GM21526 (cell line): ENCODE measurements at regions not wholly inside any gene's neighbourhood (a gene's known extent, or its start where the extent isn't known, plus 50 kb on each side); places are given as distances from the start of the nearest gene placed in this dataset.
"Not testable (repeated sequence)": the region's sequence is repeated elsewhere in the genome, so short reads cannot be mapped to it uniquely, and the experiment has no call there.

Source experiments
- ATAC-seq: cut with Tn5 transposase; IDR thresholded peaks from one replicate; pipeline ENCODE4 v1.9.1; 2021; ENCODE audit warnings: moderate library complexity; ENCODE audit not compliant: unreplicated experiment, low FRiP score

DNA sequence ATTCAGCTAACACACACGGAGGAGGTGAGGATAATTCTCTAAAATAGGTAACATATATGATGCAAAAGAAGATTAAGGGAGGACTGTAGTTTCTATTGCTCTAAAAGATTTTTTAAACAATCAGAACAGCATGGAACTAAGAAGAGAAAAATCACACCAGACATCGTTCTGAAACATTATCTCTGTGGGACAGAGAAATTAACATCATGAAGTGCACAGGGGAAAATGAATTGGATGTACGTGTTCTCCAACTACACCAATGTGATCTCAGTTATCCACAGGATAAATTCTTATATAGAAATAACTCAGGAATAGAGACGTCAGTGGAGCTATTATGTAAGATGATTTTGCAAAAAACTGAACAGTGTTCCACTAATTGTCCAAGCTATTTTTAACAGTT lies 614.1 kb upstream of the HS3ST1 start:
- ATAC-seq: no peak

DNA sequence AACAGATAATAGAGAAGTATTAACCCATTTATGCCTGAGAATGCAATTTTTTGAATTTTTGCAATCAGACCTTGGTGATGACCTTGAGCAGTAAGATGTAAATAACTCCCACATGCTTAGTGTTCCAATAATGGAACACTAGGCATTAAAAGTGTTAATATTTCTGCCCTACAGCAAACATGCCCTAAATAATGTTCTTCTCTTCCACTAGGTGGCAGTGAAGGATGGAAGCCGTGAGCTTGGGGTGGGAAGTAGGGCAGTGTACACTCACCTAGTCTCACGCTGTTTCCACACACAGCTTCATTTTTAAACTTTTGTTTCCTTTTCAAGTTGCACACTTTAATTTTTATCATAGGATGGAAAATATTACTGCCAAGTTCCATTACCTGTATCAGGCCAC lies 613.1 kb upstream of the HS3ST1 start:
- ATAC-seq: no peak

DNA sequence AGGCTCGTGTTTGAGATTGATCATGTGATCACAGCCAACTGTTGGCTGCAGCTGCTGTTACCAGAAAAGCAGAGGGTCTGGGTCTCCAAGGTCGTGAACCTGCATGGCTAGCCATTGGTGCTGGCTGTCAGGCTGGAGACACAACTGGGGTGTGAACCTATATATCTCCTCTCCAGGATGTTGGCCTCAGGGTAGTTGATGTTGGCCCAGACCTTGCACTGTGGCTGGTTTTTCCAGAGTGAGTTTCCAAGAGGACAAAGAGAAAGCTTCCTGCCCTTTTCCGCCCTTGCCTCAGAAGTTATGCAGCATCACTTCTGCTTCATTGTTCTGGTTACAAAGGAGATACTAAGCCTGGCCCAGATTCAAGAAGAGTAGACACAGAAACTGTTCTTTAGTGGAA lies 607.8 kb upstream of the HS3ST1 start:
- ATAC-seq: no peak

DNA sequence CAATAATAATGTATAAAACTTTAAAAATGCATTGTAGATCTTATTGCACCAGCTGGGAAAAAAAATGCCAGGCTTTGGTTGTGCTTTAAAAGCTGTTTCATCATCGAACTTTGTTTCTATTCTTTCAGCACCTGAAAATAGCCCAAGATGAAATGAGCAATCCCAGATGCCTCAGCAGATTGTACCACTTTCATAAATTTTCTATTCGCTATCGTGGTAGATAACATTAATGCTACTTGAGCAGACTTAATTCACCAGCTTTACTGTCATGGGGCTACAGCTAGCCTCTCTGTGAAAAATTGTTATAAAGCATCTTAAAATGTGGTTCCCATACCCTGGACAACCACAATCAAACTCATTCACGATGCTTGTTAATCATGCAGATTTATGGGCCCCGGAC lies 599.6 kb upstream of the HS3ST1 start:
- no peak for ATAC-seq

DNA sequence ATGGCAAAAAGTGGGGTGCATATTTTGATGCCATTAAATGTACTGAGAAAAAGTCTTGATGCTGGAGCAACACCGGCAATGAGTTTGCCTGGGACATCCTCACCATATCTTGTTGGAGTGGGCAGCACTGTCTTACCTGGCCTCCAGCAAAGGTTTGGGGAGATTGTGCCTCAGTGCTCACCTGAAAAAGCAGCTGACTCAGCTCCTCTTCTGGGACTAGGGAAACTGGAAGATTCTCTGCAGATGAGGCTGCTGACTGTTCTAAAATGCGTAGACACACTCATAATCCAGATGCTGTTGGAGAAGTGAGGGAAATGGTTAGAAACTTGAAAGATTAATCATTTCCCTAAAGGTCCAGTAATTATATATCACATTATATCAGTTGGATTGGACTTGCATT lies 593.7 kb upstream of the HS3ST1 start:
- ATAC-seq: no peak

DNA sequence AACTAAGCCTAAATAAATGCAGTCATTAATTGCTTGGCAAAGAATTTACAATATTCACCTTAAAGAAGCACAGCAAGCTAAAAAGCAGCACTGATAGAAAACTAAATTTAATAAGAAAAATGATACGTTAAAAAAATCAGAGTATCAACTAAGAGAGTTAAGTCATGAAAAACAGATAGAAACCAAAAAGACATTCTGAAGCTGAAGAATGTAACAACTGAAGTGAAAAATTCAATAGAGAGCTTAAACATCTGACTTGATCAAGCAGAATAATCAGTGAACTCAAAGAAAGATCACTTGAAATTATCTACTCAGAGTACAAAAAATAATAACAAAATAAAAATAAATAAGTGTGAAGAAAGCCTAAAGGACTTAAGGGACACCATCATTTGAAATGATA lies 588.0 kb upstream of the HS3ST1 start:
- ATAC-seq: no peak

DNA sequence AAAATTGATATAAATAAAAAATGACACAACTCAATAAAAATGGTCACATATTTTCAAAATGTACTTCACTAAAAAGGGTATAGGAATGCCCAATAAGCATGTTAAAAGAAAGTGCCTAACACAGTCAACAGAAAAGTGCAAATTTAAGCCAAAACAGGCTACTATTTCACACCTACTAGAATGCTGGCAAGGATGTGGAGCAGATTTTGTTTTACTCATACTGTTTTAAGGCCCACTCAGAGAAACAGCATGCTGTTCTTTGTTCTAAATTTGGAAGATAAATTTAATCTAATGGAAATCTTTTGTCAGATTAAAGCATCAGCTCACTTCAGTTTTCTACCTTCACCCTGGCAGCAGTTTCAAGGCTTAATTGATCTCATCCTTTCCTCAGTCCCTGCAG lies 576.8 kb upstream of the HS3ST1 start:
- no peak for ATAC-seq

DNA sequence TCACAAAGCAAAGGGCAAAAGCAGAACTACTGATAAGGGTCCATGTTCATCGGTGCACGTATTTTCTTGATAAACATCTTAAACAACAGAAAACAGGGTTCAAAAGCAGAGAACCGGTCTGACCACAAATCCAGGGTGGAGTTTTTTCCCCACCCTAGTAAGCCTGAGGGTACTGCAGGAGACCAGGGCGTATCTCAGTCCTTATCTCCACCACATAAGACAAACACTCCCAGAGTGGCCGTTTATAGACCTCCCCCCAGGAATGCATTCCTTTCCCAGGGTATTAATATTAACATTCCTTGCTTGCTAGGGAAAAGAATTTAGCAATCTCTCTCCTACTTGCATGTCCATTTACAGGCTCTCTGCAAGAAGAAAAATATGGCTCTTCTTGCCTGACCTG lies 567.9 kb upstream of the HS3ST1 start:
- ATAC-seq: not testable (repeated sequence)

DNA sequence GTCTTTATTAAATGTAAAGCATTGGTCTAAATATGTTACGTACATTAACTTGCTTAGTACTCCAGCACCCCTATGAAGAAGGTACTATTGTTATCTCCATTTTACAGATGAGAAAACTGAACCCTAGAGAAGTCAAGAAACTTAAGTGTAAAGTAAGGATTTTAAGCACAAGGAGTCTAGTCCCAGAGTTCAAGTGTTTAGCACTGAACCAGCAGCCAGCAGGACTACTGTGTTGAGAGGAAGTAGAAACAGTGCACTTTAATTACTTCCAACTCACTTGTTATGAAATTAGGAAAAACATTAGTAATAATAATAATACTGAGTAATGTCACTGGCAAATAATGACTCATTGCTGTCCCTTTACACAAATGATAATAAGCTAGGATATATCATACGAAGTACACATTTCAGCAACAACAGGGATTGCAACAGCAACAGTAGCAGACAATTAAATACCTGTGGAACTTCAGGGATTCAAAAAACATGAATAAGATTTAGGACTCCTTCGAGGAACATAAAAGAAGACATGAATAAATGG lies 548.1 kb upstream of the HS3ST1 start:
- no peak for ATAC-seq

DNA sequence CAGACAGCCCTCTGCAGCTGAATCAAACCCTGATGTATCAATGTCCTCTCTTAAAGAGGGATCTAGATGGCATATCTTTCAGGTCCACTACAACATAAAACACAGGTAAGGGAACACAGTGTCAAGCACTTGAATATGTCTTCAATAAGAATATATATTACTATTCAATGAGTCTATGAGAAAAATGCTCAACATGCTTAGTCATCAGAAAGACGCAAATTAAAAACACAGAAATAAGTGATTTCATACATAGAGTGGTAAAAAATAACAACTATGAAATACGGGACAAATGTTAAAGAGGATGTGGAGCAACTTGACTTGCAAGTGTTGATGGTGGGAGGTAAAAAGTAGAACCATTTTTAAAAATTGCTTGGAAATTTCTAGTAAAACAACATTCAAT lies 544.6 kb upstream of the HS3ST1 start:
- no peak for ATAC-seq

DNA sequence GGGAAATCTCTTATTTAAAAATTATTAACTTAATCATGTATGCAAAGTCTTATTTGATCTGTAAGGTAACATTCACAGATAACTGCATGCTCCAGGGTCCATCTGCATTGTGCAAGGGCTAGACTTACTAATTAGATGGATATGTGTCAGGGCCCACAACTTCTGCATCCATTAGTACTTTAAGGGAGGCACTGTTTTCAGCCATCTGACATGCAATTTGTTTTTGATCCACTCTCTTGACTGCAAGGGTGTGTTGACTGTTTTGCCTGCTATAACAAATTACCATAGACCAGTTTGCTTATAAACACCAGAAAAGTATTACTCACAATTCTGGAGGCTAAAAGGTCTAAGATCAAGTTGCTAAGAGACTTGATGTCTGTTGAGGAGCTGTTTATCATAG lies 542.1 kb upstream of the HS3ST1 start:
- ATAC-seq: no peak

DNA sequence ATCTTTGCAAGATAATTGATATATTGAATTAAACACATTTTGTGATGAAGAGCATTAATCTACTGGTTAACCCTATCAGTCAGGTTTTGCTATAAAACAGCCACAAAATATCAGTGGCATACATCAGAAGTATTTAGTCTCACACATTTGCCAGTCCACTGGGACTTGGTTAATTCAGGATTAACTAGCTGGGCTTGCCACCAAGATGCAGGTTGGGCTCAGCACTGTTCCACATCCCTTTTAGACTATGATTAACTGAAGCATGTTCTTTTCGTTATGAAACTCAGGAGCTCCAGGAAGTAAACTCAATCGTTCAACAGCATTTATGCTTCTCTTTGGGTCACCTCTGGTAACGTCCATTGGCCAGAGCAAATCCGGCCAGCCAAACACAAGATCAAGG lies 538.1 kb upstream of the HS3ST1 start:
- no peak for ATAC-seq

DNA sequence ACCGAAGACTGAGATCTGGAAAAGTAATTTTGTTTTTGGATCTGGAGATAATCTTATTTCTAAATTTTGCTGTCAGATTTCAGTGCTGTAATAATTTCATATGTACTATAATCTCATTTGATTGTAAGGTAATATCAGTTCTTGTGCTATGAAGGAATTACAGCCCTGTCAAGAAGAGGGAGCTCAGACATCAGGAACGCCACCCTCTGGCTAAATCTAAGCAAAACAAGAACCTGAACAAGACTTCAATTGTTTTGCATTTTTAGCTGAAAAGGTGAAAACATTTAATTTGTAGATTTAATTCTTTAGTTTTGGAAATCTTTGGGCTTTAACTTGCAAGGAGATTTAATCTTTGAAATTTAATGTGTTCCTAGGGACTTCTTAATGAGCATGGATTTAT lies 525.4 kb upstream of the HS3ST1 start:
- ATAC-seq: no peak

DNA sequence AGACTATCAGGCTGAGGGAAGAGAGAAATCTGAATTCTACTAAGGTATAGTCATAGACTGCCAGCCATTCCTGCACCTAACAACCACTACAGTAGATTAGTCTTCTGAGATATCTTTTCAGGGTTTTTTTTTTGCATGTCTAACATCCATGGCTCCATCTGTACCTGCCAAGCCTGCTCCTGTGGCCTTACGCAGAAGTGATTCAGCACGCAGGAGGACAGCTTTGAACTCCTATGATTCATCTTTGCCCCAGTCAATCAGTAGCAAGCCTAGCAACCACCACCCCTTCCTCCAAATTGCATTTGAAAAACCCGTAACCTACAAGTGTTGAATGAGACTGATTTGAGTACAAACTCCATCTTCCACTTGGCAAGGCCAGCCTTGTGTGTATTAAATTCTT lies 520.7 kb upstream of the HS3ST1 start:
- ATAC-seq: no peak

DNA sequence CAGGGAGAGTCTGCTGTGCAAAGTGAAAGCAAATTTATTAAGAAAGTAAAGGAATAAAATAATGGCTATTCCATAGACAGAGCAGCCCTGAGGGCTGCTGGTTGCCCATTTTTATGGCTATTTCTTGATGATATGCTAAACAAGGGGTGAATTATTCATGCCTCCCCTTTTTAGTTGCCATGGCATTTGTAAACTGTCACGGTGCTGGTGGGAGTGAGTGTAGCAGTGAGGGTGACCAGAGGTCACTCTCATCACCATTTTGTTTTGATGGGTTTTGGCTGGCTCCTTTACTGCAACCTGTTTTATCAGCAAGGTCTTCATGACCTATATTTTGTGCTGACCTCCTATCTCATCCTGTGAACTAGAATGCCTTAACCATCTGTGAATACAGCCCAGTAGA lies 518.9 kb upstream of the HS3ST1 start:
- ATAC-seq: not testable (repeated sequence)

DNA sequence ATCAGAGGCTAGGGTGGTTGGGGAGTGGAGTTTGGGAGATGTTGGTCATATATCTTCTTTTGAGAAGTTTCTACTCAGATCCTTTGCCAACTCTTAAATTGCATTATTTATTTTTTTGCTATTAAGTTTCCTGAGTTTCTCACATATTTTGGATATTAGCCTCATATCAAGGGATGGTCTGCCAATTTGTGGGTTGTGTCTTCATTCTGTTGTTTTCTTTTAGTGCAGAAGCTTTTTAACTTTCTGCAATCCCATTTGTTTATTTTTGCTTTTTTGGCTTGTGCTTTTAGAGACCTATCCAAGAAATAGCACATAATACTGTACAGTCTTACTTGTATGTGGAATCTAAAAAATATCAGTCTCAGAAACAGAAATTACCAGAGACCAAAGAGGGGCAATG lies 509.2 kb upstream of the HS3ST1 start:
- ATAC-seq: no peak

DNA sequence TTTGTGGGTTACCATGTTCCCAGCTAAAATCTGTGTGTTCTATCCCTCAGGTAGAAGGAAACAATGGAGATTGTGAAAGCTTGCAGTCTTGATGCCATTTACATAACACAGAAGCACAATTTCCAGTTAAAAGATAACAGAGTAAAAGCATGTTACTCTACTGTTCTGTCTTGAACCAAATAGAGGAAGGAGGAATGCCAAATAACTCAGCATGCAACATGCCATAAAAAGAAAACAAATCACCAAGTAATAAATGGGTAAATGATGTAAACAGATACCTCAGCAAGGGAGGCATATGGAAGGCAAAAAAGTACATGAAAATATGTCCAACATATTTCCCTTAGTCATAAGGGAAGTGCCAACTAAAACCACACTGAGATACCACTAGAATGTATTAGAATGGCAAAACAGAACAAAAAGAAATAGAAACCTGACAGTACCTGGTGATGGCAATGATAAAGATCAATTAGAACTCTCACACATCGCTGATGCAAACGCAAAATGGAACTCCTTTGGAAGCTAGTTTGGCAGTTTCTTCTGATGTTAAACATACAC lies 502.6 kb upstream of the HS3ST1 start:
- no peak for ATAC-seq

DNA sequence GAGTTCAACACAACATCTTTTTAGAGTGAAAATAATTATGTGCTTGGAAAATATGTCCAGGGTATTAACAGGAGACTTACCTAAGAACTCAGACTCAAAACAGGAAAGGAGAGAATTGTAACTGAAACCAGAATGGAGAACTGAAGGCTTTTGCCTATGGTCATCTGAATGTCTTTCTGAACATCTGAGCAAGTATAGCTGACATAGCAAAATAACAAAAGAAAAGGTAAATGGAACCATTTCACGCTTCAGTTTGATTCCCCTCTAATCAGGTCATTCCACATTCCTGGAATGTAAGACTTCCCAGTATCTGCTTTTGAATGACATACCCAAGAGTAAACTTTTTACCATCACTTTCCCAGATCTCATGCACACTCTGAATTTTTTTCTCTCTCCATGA lies 500.4 kb upstream of the HS3ST1 start:
- no peak for ATAC-seq

DNA sequence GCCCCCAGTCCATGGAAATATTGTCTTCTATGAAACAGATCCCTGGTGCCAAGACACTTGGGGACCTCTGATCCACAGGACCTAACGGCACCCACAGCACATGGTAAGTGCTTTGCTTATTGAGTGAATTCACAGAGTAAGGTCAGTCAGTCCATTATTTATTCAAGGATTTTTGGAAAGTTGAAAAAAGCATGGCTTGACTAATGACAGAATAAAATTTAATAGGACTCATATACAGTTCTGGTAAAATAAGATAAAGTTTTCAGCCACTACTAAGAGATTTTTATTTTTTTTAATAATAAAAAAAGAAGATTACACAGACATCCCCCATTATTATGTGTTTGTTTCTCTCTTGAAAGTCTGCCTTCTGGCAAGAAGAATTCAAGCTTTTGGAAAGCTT lies 490.6 kb upstream of the HS3ST1 start:
- no peak for ATAC-seq

DNA sequence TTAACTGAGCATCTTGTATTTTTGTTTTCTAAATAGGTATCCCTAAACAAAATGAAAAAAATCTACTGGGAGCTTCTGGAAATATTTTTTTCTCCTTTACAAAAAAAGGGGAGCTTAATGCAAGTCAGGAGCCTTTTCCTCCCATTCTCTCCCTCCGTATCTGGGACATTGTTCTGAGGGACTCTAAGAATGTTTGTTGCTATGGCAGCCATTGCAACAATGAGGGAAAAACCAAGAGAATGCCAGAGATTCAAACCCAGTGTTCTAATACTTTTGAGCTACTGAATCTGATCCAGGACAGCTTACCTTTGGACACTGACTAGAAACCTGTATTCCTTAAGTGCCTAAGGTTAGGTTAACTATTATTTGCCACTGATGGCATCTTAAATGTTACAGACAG lies 485.7 kb upstream of the HS3ST1 start:
- ATAC-seq: no peak

DNA sequence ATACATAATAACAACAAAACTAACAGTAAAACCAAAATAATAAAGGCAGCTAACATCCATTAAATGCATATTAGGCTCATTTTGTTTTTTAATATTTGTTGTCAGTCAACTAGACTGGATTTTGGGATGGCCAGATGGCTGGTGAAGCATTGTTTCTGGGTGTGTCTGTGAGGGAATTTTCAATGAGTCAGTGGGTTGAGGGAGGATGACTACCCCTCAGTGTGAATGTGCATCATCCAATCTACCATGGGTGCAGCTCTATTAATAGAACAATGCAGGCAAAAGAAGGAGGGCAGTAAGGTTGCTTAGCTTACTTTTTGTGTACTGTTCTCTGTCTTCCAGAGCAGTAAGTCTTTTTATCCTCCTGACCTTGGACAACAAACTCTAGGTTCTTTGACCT lies 484.2 kb upstream of the HS3ST1 start:
- ATAC-seq: no peak

DNA sequence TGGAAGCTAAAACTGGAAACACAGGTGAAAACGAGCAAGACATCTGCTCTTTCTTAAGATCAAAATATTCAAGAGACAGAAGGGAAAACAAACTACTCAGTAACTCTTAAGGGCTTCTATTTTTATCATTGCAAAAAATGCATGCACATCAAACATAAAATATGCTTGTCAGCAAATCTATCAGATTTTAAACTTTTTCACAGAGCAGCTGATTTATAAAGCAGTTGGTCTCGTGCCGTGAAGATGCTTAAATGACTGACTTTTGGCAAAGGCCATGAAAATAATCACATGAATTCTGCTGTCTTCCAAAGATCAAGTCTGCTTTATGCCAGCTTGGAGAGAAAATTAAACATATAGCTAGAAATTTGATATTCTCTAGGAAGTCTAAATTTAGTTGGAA lies 482.1 kb upstream of the HS3ST1 start:
- no peak for ATAC-seq

DNA sequence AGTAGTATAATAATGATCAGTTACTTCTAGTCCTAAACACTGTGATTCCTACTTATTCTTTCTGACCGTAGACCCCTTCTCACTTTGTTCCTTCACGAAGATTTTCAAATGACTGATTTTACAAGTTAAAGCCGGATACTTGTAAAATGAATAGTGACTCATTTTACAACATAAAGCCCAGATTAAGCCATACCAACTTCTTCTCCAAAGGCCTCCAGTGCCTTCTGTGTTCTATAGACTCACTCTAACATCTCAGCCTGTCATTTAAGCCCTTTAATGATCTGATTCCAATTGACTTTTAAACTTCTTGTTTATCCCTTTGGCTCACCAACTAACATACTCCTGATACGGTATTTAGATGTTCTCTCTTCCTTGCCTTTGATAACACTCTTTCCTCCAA lies 480.0 kb upstream of the HS3ST1 start:
- no peak for ATAC-seq
